Glomerular visceral epithelial cell (primary cell): ENCODE measurements at regions not wholly inside any gene's neighbourhood (a gene's known extent, or its start where the extent isn't known, plus 50 kb on each side); places are given as distances from the start of the nearest gene placed in this dataset.
A peak's percentile ranks its signal among the peaks of the same experiment; 100 is the strongest.
"Not testable (repeated sequence)": the region's sequence is repeated elsewhere in the genome, so short reads cannot be mapped to it uniquely, and the experiment has no call there.

ENCODE experiments used
- DNase-seq: peaks from one replicate; pipeline ENCODE4 v3.0.0-alpha.2; 2016; ENCODE audit errors: extremely low spot score

DNA sequence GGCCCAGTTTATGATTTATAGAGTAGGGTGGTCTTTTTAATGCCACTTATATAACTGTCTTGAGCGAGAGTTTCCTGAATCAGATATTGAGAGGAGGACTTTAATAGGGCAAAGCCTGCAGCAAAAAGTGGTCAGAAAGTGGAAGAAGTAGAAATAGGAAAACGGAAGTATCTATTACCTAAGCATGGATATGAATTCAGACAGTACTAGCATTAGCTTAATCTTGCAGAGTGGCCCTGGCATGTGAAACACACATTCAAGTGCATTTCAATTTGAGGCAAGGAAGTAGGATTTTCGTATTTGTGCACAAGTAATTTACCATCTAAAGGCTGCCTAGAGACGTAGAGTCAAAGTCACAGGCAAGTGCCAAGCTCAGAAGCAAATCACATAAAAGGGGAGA lies 622.3 kb downstream of the DIPK2A start:
- no peak for DNase-seq

DNA sequence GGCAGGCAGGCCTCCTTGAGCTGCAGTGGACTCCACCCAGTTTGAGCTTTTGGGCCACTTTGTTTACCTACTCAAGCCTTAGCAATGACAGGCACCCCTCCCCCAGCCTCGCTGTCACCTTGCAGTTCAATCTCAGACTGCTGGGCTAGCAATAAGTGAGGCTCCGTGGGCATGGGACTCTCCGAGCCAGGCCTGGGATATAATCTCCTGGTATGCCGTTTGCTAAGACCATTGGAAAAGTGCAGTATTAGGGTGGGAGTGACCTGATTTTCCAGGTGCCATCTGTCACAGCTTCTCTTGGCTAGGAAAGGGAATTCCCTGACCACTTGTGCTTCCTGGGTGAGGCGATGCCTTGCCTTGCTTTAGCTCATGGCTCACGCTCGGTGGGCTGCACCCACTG lies 648.6 kb downstream of the DIPK2A start:
- not testable (repeated sequence) for DNase-seq

DNA sequence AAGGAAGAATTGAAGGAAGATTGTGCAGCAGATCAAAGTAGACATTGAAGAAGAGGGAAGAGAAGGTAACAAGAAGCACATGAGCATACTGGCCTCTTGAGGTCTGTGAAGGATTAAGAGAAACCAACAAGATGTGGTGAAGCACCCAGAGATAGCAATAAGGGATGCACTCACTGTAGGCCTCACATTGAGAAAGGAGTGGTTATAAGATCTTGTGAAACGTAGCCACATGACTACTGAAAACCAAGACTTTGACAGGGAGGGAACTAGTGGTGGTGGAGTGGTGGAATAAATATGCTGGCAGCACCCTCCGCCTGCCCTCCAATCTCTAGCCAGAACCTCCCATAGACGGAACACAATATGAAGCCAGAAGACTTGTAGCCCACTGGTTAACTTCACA lies 651.2 kb downstream of the DIPK2A start:
- no peak for DNase-seq

DNA sequence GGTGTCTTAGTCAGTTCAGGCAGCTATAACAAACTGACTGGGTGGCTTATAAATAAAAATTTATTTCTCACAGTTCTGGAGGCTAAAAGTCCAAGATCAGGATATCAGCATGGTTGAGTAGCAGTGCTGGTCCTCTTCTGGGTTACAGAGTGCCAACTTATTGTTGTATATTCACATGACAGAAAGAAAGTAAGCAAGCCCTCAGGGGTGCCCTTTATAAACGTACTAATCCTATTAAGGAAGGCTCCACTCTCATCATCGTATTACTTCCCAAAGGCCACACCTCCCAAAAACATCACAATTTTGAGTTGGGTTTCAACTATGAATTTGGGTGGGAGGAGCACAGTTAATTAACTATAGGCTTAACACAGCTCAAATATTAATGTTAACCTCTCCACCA lies 653.0 kb downstream of the DIPK2A start:
- no peak for DNase-seq

DNA sequence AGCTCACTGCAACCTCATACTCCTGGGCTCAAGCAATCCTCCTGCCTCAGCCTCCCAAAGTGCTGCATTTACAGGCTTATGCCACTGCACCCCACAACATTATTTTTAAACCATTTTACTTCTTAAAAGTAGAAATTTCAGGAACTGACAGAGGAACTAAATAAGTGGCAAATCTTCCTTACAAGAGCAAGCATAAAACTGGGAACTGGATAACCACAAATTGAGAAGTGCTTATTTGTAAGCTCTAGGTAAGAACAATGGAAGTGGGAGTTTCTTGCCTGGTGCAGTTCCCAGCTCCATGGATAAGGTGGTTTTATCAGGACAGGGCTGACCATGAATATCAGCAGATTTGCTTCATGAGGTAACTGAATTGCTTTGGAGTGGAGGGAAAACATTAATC lies 655.2 kb downstream of the DIPK2A start:
- no peak for DNase-seq

DNA sequence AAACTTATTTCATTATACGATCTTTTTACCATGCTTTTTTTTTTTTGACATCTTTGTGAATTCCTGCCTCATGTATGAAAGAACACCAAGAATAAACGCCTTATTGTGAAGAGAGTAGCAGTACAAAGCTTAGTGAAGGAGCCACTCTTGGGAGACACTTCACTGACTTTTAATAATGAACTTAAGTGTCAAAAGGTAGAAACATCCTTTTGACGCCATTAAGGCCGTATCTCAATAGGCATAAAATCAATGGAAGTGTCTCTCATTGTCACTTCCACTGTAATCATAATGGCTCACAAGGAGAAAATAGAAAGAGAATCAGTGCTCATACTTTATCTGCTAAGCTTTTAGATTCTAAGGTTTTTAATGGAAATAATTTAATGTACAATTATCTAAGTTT lies 657.8 kb downstream of the DIPK2A start:
- DNase-seq, result no peak

DNA sequence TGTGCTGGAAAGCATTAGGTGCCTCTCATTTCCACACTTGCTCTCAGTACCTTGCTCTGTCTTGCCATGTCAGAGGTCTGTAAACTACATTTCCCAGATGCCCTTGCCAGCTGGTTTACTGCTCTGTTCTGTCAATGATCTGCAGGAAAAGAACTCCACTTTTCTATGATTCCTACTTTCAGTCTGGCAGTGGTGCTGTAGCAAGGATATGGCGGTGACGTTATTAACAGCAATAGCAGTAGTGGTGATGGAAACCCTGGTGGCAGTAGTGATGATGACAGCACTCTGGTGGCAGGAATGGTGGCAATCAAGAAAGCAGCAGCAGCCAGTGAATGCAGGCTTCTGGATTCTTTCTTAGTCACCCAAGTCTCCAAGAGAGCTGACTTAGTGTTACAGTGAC lies 665.2 kb downstream of the DIPK2A start:
- no peak for DNase-seq

DNA sequence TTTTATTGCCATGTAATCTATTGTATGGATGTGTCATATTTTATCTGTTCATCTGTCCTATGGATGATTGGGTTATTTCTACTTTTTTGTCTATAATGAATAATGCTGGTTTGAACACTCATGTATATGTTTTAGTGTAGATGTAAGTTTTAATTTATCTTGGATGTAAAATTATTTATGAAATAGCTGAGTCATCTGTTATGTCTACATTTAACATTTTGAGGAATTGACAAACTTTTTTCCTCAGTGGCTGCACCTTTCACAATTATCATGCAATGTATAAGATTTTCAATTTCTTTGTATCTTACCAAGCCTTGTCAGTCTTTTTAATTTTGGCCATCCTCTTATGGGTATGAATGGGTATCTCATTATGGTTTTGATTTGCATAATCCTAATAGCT lies 666.4 kb downstream of the DIPK2A start:
- DNase-seq, result no peak

DNA sequence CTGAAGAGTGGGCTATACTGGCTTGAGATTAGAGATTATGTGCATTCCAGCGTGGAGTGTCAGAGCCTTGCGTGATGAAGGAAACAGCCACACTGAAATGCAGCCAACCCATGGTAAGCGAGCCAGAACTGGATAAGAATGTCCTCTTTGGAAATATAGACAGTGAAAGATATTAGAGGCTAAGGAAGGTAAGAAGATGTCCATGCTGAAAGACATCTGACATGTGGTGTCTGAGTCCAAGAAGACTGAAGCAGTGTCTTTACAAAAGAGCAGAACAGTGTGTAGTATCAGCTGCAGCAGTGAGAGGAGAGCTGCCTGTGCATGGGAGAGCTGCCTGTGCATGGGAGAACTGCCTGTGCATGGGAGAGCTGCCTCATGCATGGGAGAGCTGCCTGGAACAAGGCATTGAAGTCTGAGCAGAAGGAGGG lies 672.2 kb downstream of the DIPK2A start:
- no peak for DNase-seq

DNA sequence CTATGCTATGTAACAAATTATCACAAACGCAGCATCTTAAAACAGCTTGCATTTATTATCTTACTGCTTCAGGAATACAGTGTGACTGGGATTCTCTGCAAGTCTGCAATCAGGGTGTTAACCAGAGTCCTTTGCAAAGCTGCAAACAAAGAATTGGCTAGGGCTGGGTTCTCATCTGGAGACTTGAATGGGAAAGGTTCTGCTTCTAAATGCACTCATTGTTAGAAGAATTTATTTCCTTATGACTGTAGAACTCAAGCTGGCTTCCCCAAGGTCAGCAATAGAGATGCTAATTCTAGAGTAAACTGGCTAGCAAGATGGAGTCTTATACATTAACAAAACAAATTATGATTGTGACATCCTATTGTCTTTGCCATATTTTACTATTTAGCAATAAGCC lies 673.7 kb downstream of the DIPK2A start:
- no peak for DNase-seq

DNA sequence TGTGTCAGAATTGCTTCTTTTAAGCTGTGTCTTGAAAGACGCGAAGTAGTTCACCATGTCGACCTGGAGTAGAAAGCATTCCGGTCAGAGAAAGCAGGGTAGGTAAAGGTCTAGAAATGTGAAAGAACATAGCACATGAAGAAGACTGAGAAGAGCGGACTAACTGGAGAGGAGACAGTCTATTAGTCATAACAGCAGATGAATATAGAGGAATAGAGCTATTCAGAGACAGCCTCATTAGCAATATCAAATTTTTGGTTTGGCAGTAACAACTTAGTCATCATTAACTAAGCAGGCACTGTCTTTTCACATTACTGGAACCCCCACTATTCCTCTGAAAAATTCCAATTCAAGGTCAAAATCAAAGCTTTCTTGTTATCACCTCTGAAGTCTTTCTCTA lies 678.8 kb downstream of the DIPK2A start:
- no peak for DNase-seq

DNA sequence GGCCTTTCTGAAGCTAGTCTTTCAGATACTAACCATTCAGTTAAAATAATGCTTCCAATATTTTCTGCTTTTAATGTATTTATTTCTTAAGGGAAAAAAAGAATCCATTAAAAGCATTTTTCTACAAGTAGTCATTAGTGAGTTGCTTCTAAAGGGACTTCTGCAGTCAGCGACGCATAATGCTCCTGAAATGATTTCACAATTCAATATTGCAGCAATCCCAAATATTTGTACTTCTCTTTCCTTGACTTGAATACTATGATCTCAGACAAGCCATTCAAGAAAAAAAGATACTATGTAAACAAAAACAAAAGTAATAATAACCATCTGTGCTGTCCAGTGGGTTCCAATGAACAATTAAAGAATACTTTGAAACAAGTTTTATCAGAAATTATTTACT lies 681.0 kb downstream of the DIPK2A start:
- DNase-seq, result no peak

DNA sequence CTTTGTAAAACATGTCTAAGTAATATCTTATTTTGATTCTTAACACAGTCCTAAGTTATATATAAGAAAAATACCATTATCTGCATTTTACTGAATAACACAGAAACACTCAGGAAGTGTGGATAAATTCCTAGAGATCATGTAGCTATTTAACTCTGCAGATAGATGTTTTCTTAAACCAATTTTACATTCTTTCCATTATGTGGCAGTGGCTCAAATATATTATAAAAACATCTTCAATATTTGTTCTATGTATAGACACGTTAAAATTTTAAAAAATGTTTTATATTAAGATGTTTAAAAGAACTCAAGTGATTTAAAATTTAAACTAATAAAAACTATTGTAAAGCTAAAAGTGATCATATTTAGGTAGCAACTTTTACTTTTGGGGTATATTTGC lies 683.8 kb downstream of the DIPK2A start:
- no peak for DNase-seq

DNA sequence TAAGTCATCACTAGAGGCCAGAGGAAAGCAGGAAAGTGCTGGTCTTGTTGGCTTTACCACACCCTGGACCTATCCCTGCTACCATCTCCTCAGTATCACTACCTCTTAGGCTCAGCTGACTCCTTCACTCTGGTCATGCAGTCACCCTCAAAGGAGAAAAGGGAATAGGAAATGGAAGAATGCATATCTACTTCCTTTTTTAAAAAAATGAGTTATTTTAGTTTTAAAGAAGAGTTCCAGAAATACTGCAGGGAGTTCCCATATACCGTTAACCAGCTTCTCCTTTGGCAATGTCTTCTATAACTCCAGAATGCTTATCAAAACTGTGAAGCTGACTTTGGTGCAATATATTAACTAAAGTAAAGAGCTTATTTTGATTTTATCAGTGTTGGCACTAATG lies 688.6 kb downstream of the DIPK2A start:
- no peak for DNase-seq

DNA sequence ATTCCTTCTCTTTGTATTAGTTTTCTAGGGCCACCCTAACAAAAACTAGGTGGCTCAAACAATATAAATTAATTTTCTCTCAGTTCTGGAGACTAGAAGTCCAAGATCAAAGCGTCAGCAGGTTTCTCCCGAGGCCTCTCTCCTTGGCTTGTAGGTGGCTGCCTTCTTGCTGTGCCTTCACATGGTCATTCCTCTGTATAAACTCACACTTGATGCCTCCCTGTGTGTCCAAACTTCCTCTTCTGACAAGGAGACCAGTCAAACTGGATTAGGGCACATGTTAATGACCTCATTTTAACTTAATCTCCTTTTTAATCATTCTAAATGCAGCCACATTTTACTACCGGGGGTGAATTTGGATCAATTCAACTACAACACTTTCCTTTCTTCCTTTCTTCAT lies 691.1 kb downstream of the DIPK2A start:
- no peak for DNase-seq

DNA sequence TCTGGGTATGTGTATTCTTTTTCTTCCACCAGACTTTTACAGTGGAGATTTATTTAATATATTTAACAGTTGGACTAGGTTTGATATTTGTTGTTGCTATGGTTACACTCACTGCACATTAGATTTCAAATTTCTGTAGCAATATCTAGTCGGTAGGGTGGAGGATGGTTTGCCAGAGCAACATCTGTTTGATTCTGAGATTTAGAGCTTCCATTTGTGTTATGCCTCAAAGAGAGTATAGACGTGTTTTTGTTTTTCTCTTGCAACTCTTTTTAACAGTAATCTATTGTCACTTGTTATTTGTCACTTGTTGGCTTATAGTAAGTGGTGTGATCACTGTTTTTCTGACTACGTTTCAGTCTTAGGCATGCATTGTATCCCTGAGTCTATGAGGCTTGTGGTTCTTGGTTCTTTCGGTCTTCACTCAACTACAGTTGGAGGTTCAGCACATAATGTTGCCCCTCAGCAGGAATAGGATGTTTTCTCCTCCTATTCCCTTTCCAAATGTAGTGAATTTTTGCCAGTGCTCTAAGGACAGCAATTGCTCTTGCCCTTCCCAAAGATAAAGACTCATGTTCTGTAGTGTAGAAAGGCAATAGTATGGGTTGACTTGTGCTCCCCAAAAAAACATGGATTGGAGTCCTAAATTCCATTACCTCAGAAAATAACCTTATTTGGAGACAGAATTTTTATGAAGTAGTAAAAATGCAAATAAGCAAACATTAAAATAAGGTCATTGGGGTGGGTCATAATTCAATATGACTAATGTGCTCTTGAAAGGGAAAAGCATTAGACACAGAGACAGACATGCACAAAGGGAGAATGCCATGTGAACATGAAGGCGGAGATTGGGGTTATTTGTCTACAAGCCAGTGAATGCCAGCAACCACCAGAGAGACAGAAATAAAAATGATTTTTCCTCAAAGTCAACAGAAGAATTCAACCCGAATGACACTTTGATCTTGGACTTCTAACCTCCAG lies 692.1 kb downstream of the DIPK2A start:
- DNase-seq, result no peak

DNA sequence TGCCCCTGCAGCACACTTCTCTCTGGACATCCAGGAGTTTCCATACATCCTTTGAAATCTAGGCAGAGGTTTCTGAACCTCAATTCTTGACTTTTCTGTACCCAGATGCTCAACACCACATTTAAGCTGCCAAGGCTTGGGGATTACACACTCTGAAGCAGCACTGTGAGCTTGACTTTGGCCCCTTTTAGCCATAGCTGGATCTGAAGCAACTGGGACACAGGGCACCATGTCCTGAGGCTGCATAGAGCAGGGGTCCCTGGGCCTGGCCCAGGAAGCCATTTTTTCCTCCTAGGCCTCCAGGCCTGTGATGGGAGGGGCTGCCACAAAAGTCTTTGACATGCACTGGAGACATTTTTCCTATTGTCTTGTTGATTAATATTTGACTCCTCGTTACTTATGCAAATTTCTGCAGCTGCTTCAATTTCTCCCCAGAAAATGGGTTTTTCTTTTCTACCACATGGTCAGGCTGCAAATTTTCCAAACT lies 694.0 kb downstream of the DIPK2A start:
- DNase-seq, result no peak

DNA sequence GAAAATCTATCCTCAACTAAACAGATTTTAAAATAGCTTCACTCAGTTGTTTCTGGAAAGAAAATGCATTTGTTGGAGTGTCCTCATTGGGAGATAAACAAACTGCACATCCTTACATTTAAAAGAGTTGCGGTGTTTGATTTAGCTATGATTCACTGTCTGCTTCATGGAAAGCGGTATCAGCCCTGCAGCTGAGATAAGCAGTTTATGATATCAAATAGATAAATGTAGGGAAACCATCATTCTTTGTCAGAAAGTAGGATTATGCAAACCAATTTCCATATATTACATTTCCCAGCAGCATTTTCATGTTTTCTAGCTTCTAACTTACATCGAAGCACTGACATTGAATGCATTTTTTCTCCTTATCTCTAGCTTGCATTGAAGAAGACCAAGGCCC lies 698.9 kb downstream of the DIPK2A start:
- no peak for DNase-seq

DNA sequence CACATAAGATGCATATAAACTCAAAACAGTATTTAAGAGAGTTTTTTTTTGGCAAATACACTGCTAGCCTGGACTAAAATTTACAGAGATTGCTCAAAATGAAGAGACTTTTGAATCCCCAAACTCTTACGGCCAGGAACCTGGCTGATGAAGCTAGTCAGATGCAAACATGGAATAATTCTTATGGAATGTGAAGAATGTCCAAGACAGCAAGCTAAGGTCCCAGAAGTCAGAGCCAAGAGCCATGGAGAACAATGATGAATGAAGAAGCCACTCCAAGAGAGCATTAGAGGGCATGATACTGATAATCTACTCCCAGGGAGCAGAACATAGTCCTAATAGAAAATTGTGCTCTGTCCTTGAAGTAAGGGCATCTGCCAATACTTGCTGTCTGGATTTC lies 705.5 kb downstream of the DIPK2A start:
- peak; percentile 35 for DNase-seq

DNA sequence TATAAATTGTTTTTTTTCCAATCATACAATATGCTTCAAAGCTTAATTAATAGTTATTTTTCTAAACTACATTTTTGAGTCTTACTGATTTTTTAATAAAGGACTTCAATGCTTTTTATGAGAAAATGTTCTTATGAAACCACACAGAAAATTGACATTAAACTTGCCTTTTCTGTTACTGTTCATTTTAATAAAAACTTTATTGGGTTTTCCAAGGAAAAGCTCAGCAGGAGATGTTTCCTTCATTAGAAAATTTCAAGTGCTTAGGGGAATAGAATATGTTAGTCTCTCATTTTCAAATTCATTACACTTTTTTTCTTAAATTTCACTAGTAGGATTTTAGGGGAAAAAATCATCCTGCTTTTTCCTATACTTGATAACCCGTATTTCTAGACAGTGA lies 711.4 kb downstream of the DIPK2A start:
- DNase-seq, result no peak

DNA sequence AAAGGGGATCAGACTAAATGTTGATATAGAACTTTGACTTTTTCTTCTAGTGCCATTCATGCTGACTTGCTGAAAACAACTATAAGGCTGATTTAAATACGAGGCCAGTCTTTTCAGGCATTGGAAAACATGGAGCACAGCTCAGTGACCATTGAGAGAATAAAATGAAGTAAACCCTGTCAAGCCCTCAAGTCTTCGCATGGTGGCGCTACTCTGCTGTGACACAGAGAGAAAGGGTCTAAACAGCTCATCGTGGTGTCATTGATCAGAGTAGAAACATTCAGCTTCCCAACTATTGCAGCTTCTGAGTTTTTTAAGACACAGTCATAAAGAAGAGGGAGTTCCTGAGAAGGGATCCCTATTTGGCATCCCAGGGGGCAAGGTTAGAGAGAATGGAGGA lies 716.2 kb downstream of the DIPK2A start:
- no peak for DNase-seq

DNA sequence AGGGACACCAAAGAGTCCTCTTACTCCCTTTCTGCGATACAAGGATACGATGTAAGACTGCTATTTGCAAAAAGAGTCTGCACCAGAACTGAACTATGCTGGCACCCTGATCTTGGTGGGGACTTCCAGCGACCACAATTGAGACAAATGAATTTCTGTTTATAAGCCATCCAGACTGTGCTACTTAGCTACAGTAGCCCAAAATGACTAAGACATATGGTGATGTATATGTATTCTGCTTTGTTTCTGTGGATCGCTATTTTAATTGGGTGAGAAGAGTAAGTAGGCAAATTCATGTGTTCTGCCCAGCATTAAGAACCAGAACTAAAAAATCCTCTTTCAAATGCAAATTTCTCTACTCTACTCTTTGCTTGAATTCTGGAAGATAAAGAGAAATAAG lies 720.9 kb downstream of the DIPK2A start:
- DNase-seq, result no peak

DNA sequence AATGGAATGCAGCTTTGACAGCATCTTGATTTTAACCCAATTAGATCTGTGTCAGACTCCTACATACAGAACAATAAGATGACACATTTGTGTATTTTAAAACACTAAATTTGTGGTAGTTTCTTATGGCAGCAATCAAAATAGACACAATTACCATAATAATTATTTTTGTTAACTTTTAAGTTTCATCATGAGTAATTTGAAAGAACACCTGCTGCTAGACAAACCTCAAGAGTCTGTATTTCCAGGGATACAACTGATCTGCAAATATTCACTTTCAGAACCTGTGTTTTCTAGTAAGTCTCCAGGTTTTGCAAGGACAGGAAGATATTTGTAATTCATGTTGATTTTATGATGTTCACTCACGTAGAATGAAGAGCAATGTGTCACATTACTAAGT lies 736.8 kb downstream of the DIPK2A start:
- no peak for DNase-seq

DNA sequence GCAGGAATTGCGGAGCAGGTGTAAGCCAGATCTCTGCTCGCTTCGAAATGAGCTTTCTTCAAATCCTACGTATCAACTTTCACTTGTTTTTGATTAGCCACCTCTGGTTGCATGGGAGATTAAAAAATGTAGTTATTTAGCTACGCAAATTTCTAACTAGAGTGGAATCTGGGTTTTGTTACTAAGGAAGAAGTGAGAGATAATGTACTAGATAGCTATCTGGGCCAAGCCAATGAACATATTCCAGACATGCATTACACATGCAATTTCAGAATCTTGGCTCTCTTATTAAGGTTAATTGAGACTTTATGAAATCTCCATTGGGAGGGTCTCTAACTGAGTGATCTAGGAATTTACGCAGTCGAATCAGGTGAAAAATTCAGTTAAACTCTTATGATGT lies 765.7 kb downstream of the DIPK2A start:
- no peak for DNase-seq
